ENCODE measurements at regions not wholly inside any gene's neighbourhood (a gene's known extent, or its start where the extent isn't known, plus 50 kb on each side); places are given as distances from the start of the nearest gene placed in this dataset.
"Not testable (repeated sequence)": the region's sequence is repeated elsewhere in the genome, so short reads cannot be mapped to it uniquely, and the experiment has no call there.

- intact Hi-C loops (cut with micrococcal nuclease): no loop called here
Observed at GRCh38 chr2:183522489-183523266, 398.4 kb downstream of the NUP35 start.

- intact Hi-C loops (cut with micrococcal nuclease): no loop called here
Observed at GRCh38 chr2:183530333-183530901, 406.2 kb downstream of the NUP35 start.

- intact Hi-C loops (cut with micrococcal nuclease): no loop called here
Observed at GRCh38 chr2:183532514-183532913, 408.3 kb downstream of the NUP35 start.

- intact Hi-C loops (cut with micrococcal nuclease): no loop called here
Observed at GRCh38 chr2:183533021-183533420, 408.8 kb downstream of the NUP35 start.

GRCh38 chr2:183536290-183536689 lies 412.0 kb downstream of the NUP35 start:
- intact Hi-C loops (cut with micrococcal nuclease): no loop called here

- intact Hi-C loops (cut with micrococcal nuclease): no loop called here
Observed at GRCh38 chr2:183536714-183537113, 412.5 kb downstream of the NUP35 start.

- intact Hi-C loops (cut with micrococcal nuclease): no loop called here
Observed at GRCh38 chr2:183541766-183542165, 417.5 kb downstream of the NUP35 start.

GRCh38 chr2:183542606-183543005 lies 418.4 kb downstream of the NUP35 start:
- intact Hi-C loops (cut with micrococcal nuclease): no loop called here

- intact Hi-C loops (cut with micrococcal nuclease): no loop called here
Observed at GRCh38 chr2:183543222-183543621, 419.0 kb downstream of the NUP35 start.

- intact Hi-C loops (cut with micrococcal nuclease): no loop called here
Observed at GRCh38 chr2:183543731-183544130, 419.5 kb downstream of the NUP35 start.

GRCh38 chr2:183546560-183547350 lies 422.5 kb downstream of the NUP35 start:
- intact Hi-C loops (cut with micrococcal nuclease): not testable (repeated sequence)

- intact Hi-C loops (cut with micrococcal nuclease): no loop called here
Observed at GRCh38 chr2:183552716-183553115, 428.5 kb downstream of the NUP35 start.

GRCh38 chr2:183564726-183565125 lies 440.5 kb downstream of the NUP35 start:
- intact Hi-C loops (cut with micrococcal nuclease): no loop called here

GRCh38 chr2:183575481-183575880 lies 451.2 kb downstream of the NUP35 start:
- intact Hi-C loops (cut with micrococcal nuclease): no loop called here

GRCh38 chr2:183579686-183580085 lies 455.4 kb downstream of the NUP35 start:
- intact Hi-C loops (cut with micrococcal nuclease): no loop called here

- intact Hi-C loops (cut with micrococcal nuclease): no loop called here
Observed at GRCh38 chr2:183592271-183592670, 468.0 kb downstream of the NUP35 start.

- intact Hi-C loops (cut with micrococcal nuclease): no loop called here
Observed at GRCh38 chr2:183594150-183594549, 469.9 kb downstream of the NUP35 start.

GRCh38 chr2:183597841-183598240 lies 473.6 kb downstream of the NUP35 start:
- intact Hi-C loops (cut with micrococcal nuclease): no loop called here

- intact Hi-C loops (cut with micrococcal nuclease): no loop called here
Observed at GRCh38 chr2:183604065-183604464, 479.8 kb downstream of the NUP35 start.

- intact Hi-C loops (cut with micrococcal nuclease): no loop called here
Observed at GRCh38 chr2:183605440-183605839, 481.2 kb downstream of the NUP35 start.

GRCh38 chr2:183606022-183606717 lies 481.9 kb downstream of the NUP35 start:
- intact Hi-C loops (cut with micrococcal nuclease): no loop called here

- intact Hi-C loops (cut with micrococcal nuclease): no loop called here
Observed at GRCh38 chr2:183606718-183607085, 482.5 kb downstream of the NUP35 start.
